Thyroid gland (tissue), 4 donors: ENCODE measurements at regions not wholly inside any gene's neighbourhood (a gene's known extent, or its start where the extent isn't known, plus 50 kb on each side); places are given as distances from the start of the nearest gene placed in this dataset.

ENCODE experiments used
- CTCF ChIP-seq, 6 experiments: fragments of 200-600 bp in 3 of 6; fragments of 450-650 bp in 3 of 6; sonication (generic) in 3 of 6; IDR thresholded peaks; one replicate each; pipeline ENCODE4 v1.5.1; 2016 to 2019; ENCODE audit warnings: antibody characterized with exemption in 6 of 6, mild to moderate bottlenecking in 2 of 6, inconsistent platforms in 1 of 6, moderate library complexity in 1 of 6
- POLR2A ChIP-seq, 2 donors: fragments of 450-650 bp; IDR thresholded peaks; one replicate each; pipeline ENCODE4 v1.6.1; 2017; ENCODE audit warnings: antibody characterized with exemption in 2 of 2, mild to moderate bottlenecking in 2 of 2, moderate library complexity in 1 of 2

- TF ChIP-seq CTCF (IDR thresholded peaks at IDR 0.05) (no peak), POLR2A (IDR thresholded peaks at IDR 0.05) (no peak)
Measured at GRCh38 chr9:71612889-71613288, 155.4 kb downstream of the CEMIP2 start.
